Endothelial cell of umbilical vein (primary cell): ENCODE measurements at regions not wholly inside any gene's neighbourhood (a gene's known extent, or its start where the extent isn't known, plus 50 kb on each side); places are given as distances from the start of the nearest gene placed in this dataset.

Experiments used
- EZH2 ChIP-seq: IDR thresholded peaks from 2 replicates; pipeline ENCODE4 v1.6.1; 2012; ENCODE audit warnings: borderline replicate concordance, low read depth, mild to moderate bottlenecking, moderate library complexity, low read length, inconsistent platforms; ENCODE audit not compliant: severe bottlenecking
- FOS ChIP-seq: IDR thresholded peaks from 2 replicates; pipeline ENCODE4 v1.6.1; 2011; ENCODE audit warnings: mild to moderate bottlenecking, low read length, moderate library complexity, borderline replicate concordance; ENCODE audit not compliant: insufficient read depth
- POLR2AphosphoS5 ChIP-seq: IDR thresholded peaks from 2 replicates; pipeline ENCODE4 v1.6.1; 2012; ENCODE audit warnings: low read depth, mild to moderate bottlenecking, control low read depth, low read length, moderate library complexity; ENCODE audit not compliant: insufficient read depth
- TF ChIP-seq, protein P1 (sequence below), 2 donors: IDR thresholded peaks; 1 replicate in 1 of 2; 2 replicates in 1 of 2; pipeline ENCODE4 v1.5.1; 2011; ENCODE audit warnings: low read length in 2 of 2, mild to moderate bottlenecking in 2 of 2, moderate library complexity in 2 of 2, control low read depth in 1 of 2, inconsistent platforms in 1 of 2, low read depth in 1 of 2; ENCODE audit not compliant: insufficient read depth in 1 of 2; ENCODE audit errors: extremely low read depth in 1 of 2
- TF ChIP-seq, protein P2 (sequence below): IDR thresholded peaks from 2 replicates; pipeline ENCODE4 v1.6.1; 2011; ENCODE audit not compliant: insufficient read depth, insufficient read length

DNA sequence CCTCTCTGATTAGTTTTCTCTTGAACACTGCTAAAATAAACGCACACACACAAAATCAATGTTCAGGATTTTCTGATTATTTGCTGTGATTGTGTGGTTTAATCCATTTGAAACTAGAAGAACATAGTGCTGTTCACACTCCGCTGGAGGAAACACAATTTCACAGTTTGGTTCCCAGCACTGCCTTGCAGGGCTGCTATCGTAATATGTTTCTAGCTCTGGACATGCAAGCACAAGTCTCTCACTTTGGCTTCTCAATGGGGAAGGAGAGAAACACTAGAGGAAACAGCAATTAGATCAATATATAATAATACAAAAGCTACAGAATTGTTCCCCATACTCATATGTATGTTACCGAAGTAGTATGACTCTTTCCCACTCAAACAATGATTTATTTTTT is 299.5 kb downstream of the NSUN3 start:
- TF ChIP-seq FOS, result no peak
- TF ChIP-seq, protein P1, sequence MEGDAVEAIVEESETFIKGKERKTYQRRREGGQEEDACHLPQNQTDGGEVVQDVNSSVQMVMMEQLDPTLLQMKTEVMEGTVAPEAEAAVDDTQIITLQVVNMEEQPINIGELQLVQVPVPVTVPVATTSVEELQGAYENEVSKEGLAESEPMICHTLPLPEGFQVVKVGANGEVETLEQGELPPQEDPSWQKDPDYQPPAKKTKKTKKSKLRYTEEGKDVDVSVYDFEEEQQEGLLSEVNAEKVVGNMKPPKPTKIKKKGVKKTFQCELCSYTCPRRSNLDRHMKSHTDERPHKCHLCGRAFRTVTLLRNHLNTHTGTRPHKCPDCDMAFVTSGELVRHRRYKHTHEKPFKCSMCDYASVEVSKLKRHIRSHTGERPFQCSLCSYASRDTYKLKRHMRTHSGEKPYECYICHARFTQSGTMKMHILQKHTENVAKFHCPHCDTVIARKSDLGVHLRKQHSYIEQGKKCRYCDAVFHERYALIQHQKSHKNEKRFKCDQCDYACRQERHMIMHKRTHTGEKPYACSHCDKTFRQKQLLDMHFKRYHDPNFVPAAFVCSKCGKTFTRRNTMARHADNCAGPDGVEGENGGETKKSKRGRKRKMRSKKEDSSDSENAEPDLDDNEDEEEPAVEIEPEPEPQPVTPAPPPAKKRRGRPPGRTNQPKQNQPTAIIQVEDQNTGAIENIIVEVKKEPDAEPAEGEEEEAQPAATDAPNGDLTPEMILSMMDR (IDR thresholded peaks at IDR 0.05; ENCODE audit: extremely low read depth in 1 of 2, insufficient read depth in 1 of 2, low read depth in 1 of 2, low read length in 2 of 2), result no peak
- no peak for TF ChIP-seq POLR2AphosphoS5
- TF ChIP-seq, protein P2, sequence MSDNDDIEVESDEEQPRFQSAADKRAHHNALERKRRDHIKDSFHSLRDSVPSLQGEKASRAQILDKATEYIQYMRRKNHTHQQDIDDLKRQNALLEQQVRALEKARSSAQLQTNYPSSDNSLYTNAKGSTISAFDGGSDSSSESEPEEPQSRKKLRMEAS, result no peak
- no peak for TF ChIP-seq EZH2
